ENCODE measurements at regions not wholly inside any gene's neighbourhood (a gene's known extent, or its start where the extent isn't known, plus 50 kb on each side); places are given as distances from the start of the nearest gene placed in this dataset.

- H3K27ac ChIP-seq (ENCODE audit: low read depth, low read length) = no peak overlapping the region
- no peak for TF ChIP-seq CTCF (IDR thresholded peaks at IDR 0.05; ENCODE audit: low read depth, low read length)
These were observed 350.3 kb downstream of the GADD45G start for GRCh38 chr9:89955144-89955543.

DNA sequence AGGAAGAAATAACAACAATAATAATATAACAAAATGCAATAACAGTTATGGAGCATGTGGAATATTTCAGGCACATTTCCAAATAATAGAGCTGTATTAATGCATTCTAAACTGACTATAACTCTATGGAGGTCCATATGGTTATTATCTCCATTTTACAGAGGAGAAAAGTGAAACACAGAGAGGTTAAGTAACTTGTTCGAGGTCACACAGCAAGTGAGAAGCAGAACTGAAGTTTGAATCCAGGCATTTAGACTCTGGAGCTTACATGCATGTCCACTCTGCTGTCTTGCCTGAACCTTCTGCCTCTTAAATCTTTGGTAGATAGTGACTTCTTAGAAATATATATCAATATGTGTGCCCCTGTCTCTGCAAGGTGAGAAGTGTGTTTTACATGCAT lies 350.8 kb downstream of the GADD45G start:
- ChIA-PET POLR2A (no interaction called here), CTCF (no interaction called here)
- H3K9me3 ChIP-seq (ENCODE audit: control insufficient read depth, insufficient read depth, low read length) = peaks cover 4% of the 10 kb centered on the region; the same call in 1 of the 2 replicates
- DNase-seq (ENCODE audit: low read depth, low spot score) = no peak
- H3K27ac ChIP-seq (ENCODE audit: low read depth, low read length) = no peak overlapping the region
- TF ChIP-seq CTCF (IDR thresholded peaks at IDR 0.05; ENCODE audit: low read depth, low read length) = no peak
- H3K27me3 ChIP-seq (ENCODE audit: control insufficient read depth, insufficient read depth, low read length) = no peaks in the 10 kb centered on the region
- no peak overlapping the region for H3K4me3 ChIP-seq (ENCODE audit: low read depth, low read length)

More at GRCh38 chr9:89955144-89955543, 350.3 kb downstream of the GADD45G start:
- Histone ChIP-seq H3K9me3 (ENCODE audit: control insufficient read depth, insufficient read depth, low read length) (peaks cover 4% of the 10 kb centered on the region; the same call in 1 of the 2 replicates), H3K4me3 (ENCODE audit: low read depth, low read length) (no peak overlapping the region), H3K27me3 (ENCODE audit: control insufficient read depth, insufficient read depth, low read length) (no peaks in the 10 kb centered on the region)
- CTCF ChIA-PET = no interaction called here
- no peak for DNase-seq (ENCODE audit: low read depth, low spot score)
- POLR2A ChIA-PET = no interaction called here

- peaks cover 4% of the 10 kb centered on the region; the same call in 1 of the 2 replicates for H3K9me3 ChIP-seq (ENCODE audit: control insufficient read depth, insufficient read depth, low read length)
- DNase-seq (ENCODE audit: low read depth, low spot score) = no peak
- POLR2A ChIA-PET = no interaction called here
- H3K27me3 ChIP-seq (ENCODE audit: control insufficient read depth, insufficient read depth, low read length) = no peaks in the 10 kb centered on the region
- TF ChIP-seq CTCF (IDR thresholded peaks at IDR 0.05; ENCODE audit: low read depth, low read length) = no peak
- no peak overlapping the region for H3K27ac ChIP-seq (ENCODE audit: low read depth, low read length)
- H3K4me3 ChIP-seq (ENCODE audit: low read depth, low read length) = no peak overlapping the region
- CTCF ChIA-PET = no interaction called here
These were observed 351.5 kb downstream of the GADD45G start for GRCh38 chr9:89956331-89956730.

DNA sequence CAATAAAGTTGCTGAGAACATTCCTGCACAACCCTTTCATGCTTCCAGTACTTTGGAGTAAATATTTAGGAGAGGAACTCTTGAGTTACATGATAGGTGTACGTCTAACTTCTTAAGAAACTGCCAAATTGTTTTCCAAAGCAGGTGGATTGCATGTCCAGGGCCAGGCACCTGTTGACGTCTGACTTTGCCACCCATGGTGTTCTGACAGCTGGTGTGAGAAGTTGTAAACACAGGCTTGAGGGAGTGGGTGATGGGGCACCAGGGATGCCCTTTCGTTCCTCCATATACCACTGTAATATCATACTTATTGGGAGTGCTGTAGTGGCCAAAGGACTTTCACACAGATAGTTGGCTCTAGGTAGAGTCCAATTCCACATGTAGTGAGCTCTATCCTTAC lies 352.1 kb downstream of the GADD45G start:
- Histone ChIP-seq H3K4me3 (ENCODE audit: low read depth, low read length) (no peak overlapping the region), H3K27me3 (ENCODE audit: control insufficient read depth, insufficient read depth, low read length) (no peaks in the 10 kb centered on the region), H3K27ac (ENCODE audit: low read depth, low read length) (no peak overlapping the region), H3K9me3 (ENCODE audit: control insufficient read depth, insufficient read depth, low read length) (peaks cover 4% of the 10 kb centered on the region; the same call in 1 of the 2 replicates)
- POLR2A ChIA-PET = no interaction called here
- DNase-seq (ENCODE audit: low read depth, low spot score) = no peak
- TF ChIP-seq CTCF (IDR thresholded peaks at IDR 0.05; ENCODE audit: low read depth, low read length) = no peak
- CTCF ChIA-PET = no interaction called here

- ChIA-PET CTCF (no interaction called here), POLR2A (no interaction called here)
- no peak for TF ChIP-seq CTCF (IDR thresholded peaks at IDR 0.05; ENCODE audit: low read depth, low read length)
These were observed 353.3 kb downstream of the GADD45G start for GRCh38 chr9:89958086-89958485.

More at GRCh38 chr9:89958086-89958485, 353.3 kb downstream of the GADD45G start:
- Histone ChIP-seq H3K4me3 (ENCODE audit: low read depth, low read length) (no peak overlapping the region), H3K27ac (ENCODE audit: low read depth, low read length) (no peak overlapping the region), H3K27me3 (ENCODE audit: control insufficient read depth, insufficient read depth, low read length) (no peaks in the 10 kb centered on the region), H3K9me3 (ENCODE audit: control insufficient read depth, insufficient read depth, low read length) (peaks cover 4% of the 10 kb centered on the region; the same call in 1 of the 2 replicates)
- DNase-seq (ENCODE audit: low read depth, low spot score) = no peak

Data from AG04450 (cell line).